Activated CD4-positive, alpha-beta memory T cell treated with anti-CD3 and anti-CD28 coated beads, Interleukin-2, amount 10 ng/mL, durations not matched to agents 7 days and 5 days (primary cell): ENCODE measurements at regions not wholly inside any gene's neighbourhood (a gene's known extent, or its start where the extent isn't known, plus 50 kb on each side); places are given as distances from the start of the nearest gene placed in this dataset.

Experiments used
- CTCF ChIA-PET: fragments of 350-600 bp; sonication (Branson Sonifier 250); formaldehyde crosslinking; loops from one replicate; lab custom pipeline; 2021; ENCODE audit warnings: antibody characterized with exemption, inconsistent platforms; lab: Charles Lee
- POLR2A ChIA-PET: fragments of 350-600 bp; sonication (Branson Sonifier 250); formaldehyde crosslinking; loops from one replicate; lab custom pipeline; 2021; ENCODE audit warnings: antibody characterized with exemption; lab: Charles Lee
- DNase-seq: peaks from one replicate; pipeline ENCODE4 v3.0.0-alpha.2; 2020
- H3K27ac Mint-ChIP-seq: one replicate; pipeline ENCODE4 v1.8.0; 2021; ENCODE audit warnings: mild to moderate bottlenecking, mixed read lengths
- H3K27me3 Mint-ChIP-seq: one replicate; pipeline ENCODE4 v1.8.0; 2021; ENCODE audit warnings: mixed read lengths
- H3K36me3 Mint-ChIP-seq: one replicate; pipeline ENCODE4 v1.8.0; 2021; ENCODE audit warnings: low read depth, mixed read lengths
- H3K4me1 Mint-ChIP-seq: one replicate; pipeline ENCODE4 v1.8.0; 2021; ENCODE audit warnings: mixed read lengths
- H3K4me3 Mint-ChIP-seq: one replicate; pipeline ENCODE4 v1.8.0; 2021; ENCODE audit warnings: mild to moderate bottlenecking, mixed read lengths
- H3K9me3 Mint-ChIP-seq: one replicate; pipeline ENCODE4 v1.8.0; 2021; ENCODE audit warnings: mixed read lengths

DNA sequence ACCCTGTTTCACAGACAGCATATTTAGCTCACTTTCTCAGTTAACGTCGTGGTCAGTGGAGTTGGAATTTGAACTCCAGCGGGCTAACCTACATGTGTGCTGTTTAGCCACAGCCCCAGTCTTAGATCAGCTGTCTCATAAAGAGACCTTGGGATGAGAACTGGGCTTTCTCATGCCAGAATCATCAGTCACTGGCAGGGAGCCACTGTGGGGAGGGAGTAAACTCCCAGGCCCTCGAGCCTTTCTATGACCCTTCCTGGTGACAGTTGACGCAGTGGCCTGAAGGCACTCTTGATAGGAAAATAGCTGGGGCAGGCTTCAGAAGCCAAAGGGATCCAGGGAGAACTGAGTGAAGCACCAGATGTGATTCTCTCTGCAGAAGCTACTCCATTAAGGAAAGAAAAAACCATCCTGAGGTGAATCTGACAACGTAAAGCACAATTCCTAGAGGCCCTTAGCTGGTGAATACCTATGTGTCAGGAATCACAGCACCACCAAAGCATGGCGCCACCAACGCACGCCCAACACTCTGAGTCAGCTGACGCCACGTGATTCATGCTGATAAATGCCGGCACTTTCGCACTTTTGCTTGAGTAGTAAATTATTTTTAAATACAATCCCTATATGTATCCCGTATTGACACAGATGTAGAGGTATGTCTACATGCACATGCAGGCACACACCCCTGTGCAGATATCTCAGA is 279.6 kb upstream of the TMEM132C start:
- no peaks in the 10 kb centered on the region for H3K27me3 Mint-ChIP-seq
- H3K36me3 Mint-ChIP-seq, result no peaks in the 10 kb centered on the region
- DNase-seq, result no peak
- H3K4me1 Mint-ChIP-seq, result no peaks in the 10 kb centered on the region
- CTCF ChIA-PET, result no interaction called here
- H3K9me3 Mint-ChIP-seq, result peaks cover 18% of the 10 kb centered on the region
- H3K27ac Mint-ChIP-seq, result no peak overlapping the region
- POLR2A ChIA-PET, result no interaction called here
- H3K4me3 Mint-ChIP-seq, result no peak overlapping the region

DNA sequence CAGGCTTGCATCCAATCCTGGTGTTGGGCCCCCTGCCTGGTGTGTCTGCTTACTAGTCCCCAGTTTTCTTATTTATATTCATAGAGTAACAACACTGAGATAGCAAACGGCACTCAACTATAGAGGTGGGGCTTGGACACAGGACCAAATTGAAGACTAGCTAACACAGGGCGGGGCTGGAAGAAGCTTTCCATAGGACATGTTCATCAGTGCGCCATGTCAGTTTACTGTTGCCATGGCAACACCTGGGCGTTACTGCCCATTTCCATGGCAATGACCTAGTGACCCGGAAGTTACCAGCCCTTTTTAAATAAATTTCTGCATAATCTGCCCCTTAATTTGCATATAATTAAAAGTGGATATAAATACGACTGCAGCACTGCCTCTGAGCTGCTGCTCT is 275.5 kb upstream of the TMEM132C start:
- no peak overlapping the region for H3K27ac Mint-ChIP-seq
- ChIA-PET CTCF (no interaction called here), POLR2A (no interaction called here)
- H3K27me3 Mint-ChIP-seq, result no peaks in the 10 kb centered on the region
- no peak for DNase-seq
- H3K4me3 Mint-ChIP-seq, result no peak overlapping the region
- peaks cover 13% of the 10 kb centered on the region for H3K9me3 Mint-ChIP-seq
- no peaks in the 10 kb centered on the region for H3K4me1 Mint-ChIP-seq
- no peaks in the 10 kb centered on the region for H3K36me3 Mint-ChIP-seq

GRCh38 chr12:127998988-127999387 is 268.0 kb upstream of the TMEM132C start:
- H3K9me3 Mint-ChIP-seq, result peaks cover 5% of the 10 kb centered on the region
- no peak overlapping the region for H3K27ac Mint-ChIP-seq
- no peaks in the 10 kb centered on the region for H3K36me3 Mint-ChIP-seq
- no peak overlapping the region for H3K4me3 Mint-ChIP-seq
- CTCF ChIA-PET, result no interaction called here
- no peaks in the 10 kb centered on the region for H3K4me1 Mint-ChIP-seq
- no peaks in the 10 kb centered on the region for H3K27me3 Mint-ChIP-seq
- no peak for DNase-seq
- POLR2A ChIA-PET, result no interaction called here

DNA sequence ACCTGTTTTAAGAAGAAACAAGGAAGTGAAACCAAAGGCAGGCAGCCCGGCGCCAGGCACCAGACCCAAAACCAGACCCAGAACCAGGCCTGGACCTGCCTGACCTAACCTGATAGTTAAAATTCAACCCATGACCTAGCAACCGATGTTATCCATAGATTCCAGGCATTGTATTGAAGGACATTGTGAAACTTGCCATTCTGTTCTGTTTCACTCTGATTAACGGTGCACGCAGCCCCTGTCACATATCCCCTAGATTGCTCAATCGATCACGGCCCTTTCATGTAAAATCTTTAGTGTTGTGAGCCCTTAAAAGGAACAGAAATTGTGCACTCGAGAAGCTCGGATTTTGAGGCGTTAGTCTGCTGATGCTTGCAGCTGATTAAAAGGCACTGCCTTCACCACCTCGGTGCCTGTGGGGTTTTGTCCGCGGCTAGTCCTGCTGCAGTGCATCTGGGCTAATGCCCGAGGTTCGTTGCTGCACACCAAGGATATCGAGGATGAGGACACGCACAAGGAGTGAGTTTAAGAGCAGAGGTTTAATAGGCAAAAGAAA is 262.5 kb upstream of the TMEM132C start:
- DNase-seq, result no peak
- ChIA-PET POLR2A (no interaction called here), CTCF (no interaction called here)
- no peaks in the 10 kb centered on the region for H3K27me3 Mint-ChIP-seq
- H3K9me3 Mint-ChIP-seq, result peaks cover 10% of the 10 kb centered on the region
- H3K27ac Mint-ChIP-seq, result no peak overlapping the region
- H3K36me3 Mint-ChIP-seq, result no peaks in the 10 kb centered on the region
- no peak overlapping the region for H3K4me3 Mint-ChIP-seq
- H3K4me1 Mint-ChIP-seq, result no peaks in the 10 kb centered on the region

- DNase-seq, result no peak
- POLR2A ChIA-PET, result no interaction called here
- no peak overlapping the region for H3K4me3 Mint-ChIP-seq
- no peaks in the 10 kb centered on the region for H3K27me3 Mint-ChIP-seq
- CTCF ChIA-PET, result no interaction called here
- H3K36me3 Mint-ChIP-seq, result no peaks in the 10 kb centered on the region
- H3K27ac Mint-ChIP-seq, result no peak overlapping the region
- H3K9me3 Mint-ChIP-seq, result peaks cover 8% of the 10 kb centered on the region
- H3K4me1 Mint-ChIP-seq, result no peaks in the 10 kb centered on the region
These were observed 259.7 kb upstream of the TMEM132C start for GRCh38 chr12:128007250-128007649.

DNA sequence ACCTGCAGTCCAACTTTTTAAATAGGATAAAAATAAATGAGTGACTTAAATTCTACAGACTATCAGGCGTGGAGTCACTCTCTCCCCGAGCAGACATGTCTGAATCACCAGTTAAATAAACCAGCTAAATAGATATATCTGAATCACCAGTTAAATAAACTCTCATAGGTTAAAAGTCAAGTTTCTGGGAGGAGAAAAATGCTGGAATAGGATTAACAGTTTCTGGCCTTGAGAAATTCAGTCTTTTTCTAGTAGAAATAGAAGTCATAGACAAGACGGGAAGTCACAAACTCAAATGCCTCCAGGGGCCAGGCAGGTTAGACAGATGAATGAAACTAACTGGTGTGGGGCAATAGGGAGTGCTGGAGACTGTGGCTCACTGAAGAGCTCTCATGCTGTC is 258.6 kb upstream of the TMEM132C start:
- no peak for DNase-seq
- no peaks in the 10 kb centered on the region for H3K27me3 Mint-ChIP-seq
- no peaks in the 10 kb centered on the region for H3K36me3 Mint-ChIP-seq
- H3K9me3 Mint-ChIP-seq, result peaks cover 8% of the 10 kb centered on the region
- ChIA-PET POLR2A (no interaction called here), CTCF (no interaction called here)
- H3K4me1 Mint-ChIP-seq, result no peaks in the 10 kb centered on the region
- no peak overlapping the region for H3K4me3 Mint-ChIP-seq
- no peak overlapping the region for H3K27ac Mint-ChIP-seq

GRCh38 chr12:128009108-128009507 is 257.9 kb upstream of the TMEM132C start:
- Mint-ChIP-seq H3K4me1 (no peaks in the 10 kb centered on the region), H3K36me3 (no peaks in the 10 kb centered on the region), H3K27me3 (no peaks in the 10 kb centered on the region), H3K4me3 (no peak overlapping the region), H3K9me3 (peaks cover 8% of the 10 kb centered on the region), H3K27ac (no peak overlapping the region)
- POLR2A ChIA-PET, result no interaction called here
- CTCF ChIA-PET, result no interaction called here
- DNase-seq, result no peak

GRCh38 chr12:128012110-128012509 is 254.9 kb upstream of the TMEM132C start:
- Mint-ChIP-seq H3K36me3 (no peaks in the 10 kb centered on the region), H3K9me3 (peaks cover 2% of the 10 kb centered on the region), H3K4me3 (no peak overlapping the region), H3K27ac (no peak overlapping the region), H3K27me3 (no peaks in the 10 kb centered on the region), H3K4me1 (no peaks in the 10 kb centered on the region)
- CTCF ChIA-PET, result no interaction called here
- no peak for DNase-seq
- POLR2A ChIA-PET, result no interaction called here

DNA sequence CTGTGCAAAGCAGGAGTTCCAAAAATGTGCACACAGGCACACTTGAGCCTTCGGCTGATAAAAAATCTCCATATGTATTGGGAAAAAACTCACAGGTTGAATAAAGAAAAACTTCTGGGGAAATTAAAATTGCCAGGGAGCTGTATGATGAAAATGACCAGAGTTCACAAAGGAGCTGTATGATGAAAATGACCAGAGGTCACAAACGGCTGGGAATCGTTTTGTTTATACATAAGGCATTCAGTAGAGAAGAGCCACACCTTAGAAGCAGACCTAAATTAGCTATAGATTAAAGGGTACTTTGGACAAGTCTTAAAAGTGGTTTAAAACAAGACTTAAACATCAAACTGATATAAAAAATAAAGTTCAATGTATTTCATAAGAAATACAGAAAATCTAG is 251.7 kb upstream of the TMEM132C start:
- H3K36me3 Mint-ChIP-seq, result no peaks in the 10 kb centered on the region
- H3K9me3 Mint-ChIP-seq, result peaks cover 13% of the 10 kb centered on the region
- ChIA-PET CTCF (no interaction called here), POLR2A (no interaction called here)
- H3K4me1 Mint-ChIP-seq, result no peaks in the 10 kb centered on the region
- no peak for DNase-seq
- no peak overlapping the region for H3K27ac Mint-ChIP-seq
- no peak overlapping the region for H3K4me3 Mint-ChIP-seq
- no peaks in the 10 kb centered on the region for H3K27me3 Mint-ChIP-seq

- peaks cover 13% of the 10 kb centered on the region for H3K9me3 Mint-ChIP-seq
- no peaks in the 10 kb centered on the region for H3K27me3 Mint-ChIP-seq
- H3K4me3 Mint-ChIP-seq, result no peak overlapping the region
- no peaks in the 10 kb centered on the region for H3K36me3 Mint-ChIP-seq
- DNase-seq, result no peak
- CTCF ChIA-PET, result no interaction called here
- H3K4me1 Mint-ChIP-seq, result no peaks in the 10 kb centered on the region
- no peak overlapping the region for H3K27ac Mint-ChIP-seq
- POLR2A ChIA-PET, result no interaction called here
These were observed 248.9 kb upstream of the TMEM132C start for GRCh38 chr12:128018067-128018466.

- H3K36me3 Mint-ChIP-seq, result no peaks in the 10 kb centered on the region
- DNase-seq, result no peak
- no peak overlapping the region for H3K27ac Mint-ChIP-seq
- H3K4me3 Mint-ChIP-seq, result no peak overlapping the region
- no peaks in the 10 kb centered on the region for H3K27me3 Mint-ChIP-seq
- H3K4me1 Mint-ChIP-seq, result no peaks in the 10 kb centered on the region
- H3K9me3 Mint-ChIP-seq, result peaks cover 22% of the 10 kb centered on the region
- ChIA-PET POLR2A (no interaction called here), CTCF (no interaction called here)
These were observed 246.9 kb upstream of the TMEM132C start for GRCh38 chr12:128019996-128020544.

- H3K36me3 Mint-ChIP-seq, result no peaks in the 10 kb centered on the region
- ChIA-PET POLR2A (no interaction called here), CTCF (no interaction called here)
- no peak overlapping the region for H3K4me3 Mint-ChIP-seq
- no peak for DNase-seq
- H3K27me3 Mint-ChIP-seq, result no peaks in the 10 kb centered on the region
- H3K9me3 Mint-ChIP-seq, result peaks cover 24% of the 10 kb centered on the region
- H3K27ac Mint-ChIP-seq, result no peak overlapping the region
- no peaks in the 10 kb centered on the region for H3K4me1 Mint-ChIP-seq
These were observed 245.4 kb upstream of the TMEM132C start for GRCh38 chr12:128021561-128021960.

DNA sequence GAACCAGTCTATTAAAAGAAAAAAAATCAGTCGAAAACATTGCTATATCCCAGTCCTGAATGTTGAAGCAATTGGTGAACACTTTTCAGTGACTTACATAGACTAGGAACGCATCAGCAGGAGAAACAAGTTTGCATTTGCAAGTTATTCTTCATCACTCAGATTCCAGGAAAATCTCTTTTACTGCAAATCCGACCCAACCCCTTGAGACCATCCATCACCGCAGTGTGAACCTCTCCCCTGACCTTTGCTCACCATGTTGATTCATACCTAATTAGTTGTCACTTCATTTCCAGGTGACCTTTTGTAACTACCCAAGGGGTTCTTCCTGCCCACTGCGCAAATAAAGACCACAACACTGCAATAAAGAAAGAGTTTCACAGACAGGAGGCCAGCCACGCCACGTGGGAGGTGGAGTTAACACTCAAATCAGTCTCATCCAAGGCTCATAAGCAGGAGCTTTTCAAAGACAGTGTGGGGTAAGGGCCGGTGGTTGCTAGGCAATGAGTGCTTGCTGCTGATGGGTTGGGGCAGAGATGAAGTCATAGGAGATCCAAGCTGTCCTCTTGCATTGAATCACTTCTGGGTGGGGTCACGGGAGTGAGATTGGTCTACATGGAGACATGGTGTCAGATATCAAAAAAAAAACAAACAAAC is 241.3 kb upstream of the TMEM132C start:
- ChIA-PET CTCF (no interaction called here), POLR2A (no interaction called here)
- no peaks in the 10 kb centered on the region for H3K4me1 Mint-ChIP-seq
- peaks cover 17% of the 10 kb centered on the region for H3K9me3 Mint-ChIP-seq
- H3K4me3 Mint-ChIP-seq, result no peak overlapping the region
- H3K27ac Mint-ChIP-seq, result no peak overlapping the region
- no peak for DNase-seq
- no peaks in the 10 kb centered on the region for H3K36me3 Mint-ChIP-seq
- H3K27me3 Mint-ChIP-seq, result no peaks in the 10 kb centered on the region
